ENCODE measurements at regions not wholly inside any gene's neighbourhood (a gene's known extent, or its start where the extent isn't known, plus 50 kb on each side); places are given as distances from the start of the nearest gene placed in this dataset.

- no peak for TF ChIP-seq CSRNP3 (CRISPR knock-in tag; IDR thresholded peaks at IDR 0.05)
- TF ChIP-seq PATZ1 (CRISPR knock-in tag; IDR thresholded peaks at IDR 0.05; ENCODE audit: borderline replicate concordance) = no peak
- no peak for TF ChIP-seq ZFP30 (CRISPR knock-in tag; IDR thresholded peaks at IDR 0.05)
Observed at GRCh38 chr21:15676935-15677334, 52.8 kb upstream of the USP25 start.

All from SK-N-SH treated with all-trans-retinoic acid at 6 μM for 48 hours (cell line).